ENCODE measurements at regions not wholly inside any gene's neighbourhood (a gene's known extent, or its start where the extent isn't known, plus 50 kb on each side); places are given as distances from the start of the nearest gene placed in this dataset.

GRCh38 chr6:104286641-104287040, 573.1 kb downstream of the HACE1 start:
- no peak for TF ChIP-seq POLR2A (IDR thresholded peaks at IDR 0.05; ENCODE audit: low read depth, low read length)
- FAIRE-seq (no peak), DNase-seq (ENCODE audit: insufficient read length, low spot score) (no peak)

DNA sequence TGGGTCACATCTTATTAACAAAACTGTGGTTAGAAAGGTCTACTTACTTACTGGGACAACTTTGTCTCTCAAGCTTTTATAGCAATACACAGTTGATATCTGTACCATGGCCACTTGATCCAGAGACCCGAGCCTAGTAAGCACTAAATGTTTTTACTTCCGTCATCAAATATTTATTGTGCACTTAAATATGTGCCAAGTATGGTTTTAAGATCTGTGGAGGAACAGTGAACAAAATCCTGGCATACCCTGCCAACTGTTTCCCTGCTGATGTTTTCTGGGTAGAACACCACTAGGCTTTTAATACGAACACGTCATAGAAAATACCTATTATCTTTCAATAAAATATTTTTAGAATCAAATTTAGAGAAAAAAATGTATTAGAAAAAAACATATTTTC, 574.8 kb downstream of the HACE1 start:
- no peak for DNase-seq (ENCODE audit: insufficient read length, low spot score)
- TF ChIP-seq POLR2A (IDR thresholded peaks at IDR 0.05; ENCODE audit: low read depth, low read length): no peak
- no peak for FAIRE-seq

- FAIRE-seq (no peak), DNase-seq (ENCODE audit: insufficient read length, low spot score) (no peak)
- no peak for TF ChIP-seq POLR2A (IDR thresholded peaks at IDR 0.05; ENCODE audit: low read depth, low read length)
These were observed 577.1 kb downstream of the HACE1 start for GRCh38 chr6:104282581-104282980.

GRCh38 chr6:104281370-104281769, 578.3 kb downstream of the HACE1 start:
- DNase-seq (ENCODE audit: insufficient read length, low spot score) (no peak), FAIRE-seq (no peak)
- no peak for TF ChIP-seq POLR2A (IDR thresholded peaks at IDR 0.05; ENCODE audit: low read depth, low read length)

GRCh38 chr6:104268389-104268788, 591.3 kb downstream of the HACE1 start:
- TF ChIP-seq POLR2A (IDR thresholded peaks at IDR 0.05; ENCODE audit: low read depth, low read length): no peak
- no peak for FAIRE-seq
- no peak for DNase-seq (ENCODE audit: insufficient read length, low spot score)

GRCh38 chr6:104266922-104267321, 592.8 kb downstream of the HACE1 start:
- TF ChIP-seq POLR2A (IDR thresholded peaks at IDR 0.05; ENCODE audit: low read depth, low read length): no peak
- no peak for FAIRE-seq

DNA sequence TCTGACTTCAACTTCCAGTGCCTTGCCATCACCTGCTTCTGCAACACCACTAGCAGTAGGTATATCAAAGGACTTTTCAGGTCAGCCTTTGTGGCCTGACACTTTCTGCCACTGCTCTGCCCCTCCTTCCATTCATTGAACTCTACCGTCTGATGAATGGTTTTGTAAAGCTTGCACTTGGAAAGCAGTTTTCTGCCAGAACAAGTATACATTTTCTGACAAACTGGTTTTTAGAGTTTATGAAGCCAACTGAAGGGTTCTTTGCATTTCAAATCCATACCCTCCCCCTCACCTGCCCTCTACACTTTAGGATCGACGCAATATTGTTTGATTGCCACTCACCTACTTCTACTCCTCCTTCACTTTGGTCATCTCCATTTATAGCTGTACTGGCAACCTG, 603.1 kb downstream of the HACE1 start:
- DNase-seq (ENCODE audit: insufficient read length, low spot score): no peak
- FAIRE-seq: no peak
- no peak for TF ChIP-seq POLR2A (IDR thresholded peaks at IDR 0.05; ENCODE audit: low read depth, low read length)

More at GRCh38 chr6:104266922-104267321, 592.8 kb downstream of the HACE1 start:
- DNase-seq (ENCODE audit: insufficient read length, low spot score): no peak

GRCh38 chr6:104253236-104253635, 606.5 kb downstream of the HACE1 start:
- DNase-seq (ENCODE audit: insufficient read length, low spot score) (no peak), FAIRE-seq (no peak)
- no peak for TF ChIP-seq POLR2A (IDR thresholded peaks at IDR 0.05; ENCODE audit: low read depth, low read length)

DNA sequence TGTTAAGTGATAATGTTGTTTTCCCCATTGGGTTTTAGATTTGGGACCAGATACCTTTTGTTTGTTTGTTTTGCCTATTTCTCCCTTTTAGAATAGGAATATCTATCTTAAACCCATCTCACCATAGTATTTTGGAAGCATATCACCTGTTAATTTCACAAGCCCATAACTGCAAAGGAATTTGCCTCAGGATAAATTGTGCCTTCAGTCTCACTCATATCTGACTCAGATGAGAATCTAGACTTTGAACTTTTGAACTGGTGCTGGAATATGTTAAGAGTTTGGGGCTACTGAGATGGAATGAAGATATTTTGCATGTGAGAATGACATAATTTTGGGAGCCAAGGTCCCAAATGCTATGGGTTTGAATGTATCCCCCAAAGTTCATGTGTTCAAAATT, 607.4 kb downstream of the HACE1 start:
- FAIRE-seq: no peak
- no peak for TF ChIP-seq POLR2A (IDR thresholded peaks at IDR 0.05; ENCODE audit: low read depth, low read length)
- no peak for DNase-seq (ENCODE audit: insufficient read length, low spot score)

DNA sequence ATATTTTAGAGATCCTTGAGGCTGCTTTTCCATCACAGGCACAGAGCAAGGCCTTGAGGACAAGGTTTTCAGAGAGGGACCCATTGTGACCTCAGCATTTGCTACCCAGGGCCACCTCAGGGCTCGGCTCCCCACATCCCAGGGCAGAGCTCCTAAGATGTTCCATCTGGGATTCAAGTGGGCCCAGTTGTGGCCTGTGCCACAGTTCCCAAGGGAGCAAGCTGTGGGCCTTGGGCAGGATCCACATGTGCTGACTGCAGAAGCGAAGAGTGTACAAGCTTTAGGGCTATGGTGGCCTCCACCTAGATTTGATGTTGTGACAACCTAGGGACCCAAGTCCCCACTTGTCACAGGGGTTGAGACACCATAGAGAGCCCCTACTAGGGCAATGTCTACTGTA, 608.1 kb downstream of the HACE1 start:
- DNase-seq (ENCODE audit: insufficient read length, low spot score): no peak
- no peak for TF ChIP-seq POLR2A (IDR thresholded peaks at IDR 0.05; ENCODE audit: low read depth, low read length)
- FAIRE-seq: no peak

GRCh38 chr6:104240865-104241264, 618.9 kb downstream of the HACE1 start:
- DNase-seq (ENCODE audit: insufficient read length, low spot score) (no peak), FAIRE-seq (no peak)
- no peak for TF ChIP-seq POLR2A (IDR thresholded peaks at IDR 0.05; ENCODE audit: low read depth, low read length)

DNA sequence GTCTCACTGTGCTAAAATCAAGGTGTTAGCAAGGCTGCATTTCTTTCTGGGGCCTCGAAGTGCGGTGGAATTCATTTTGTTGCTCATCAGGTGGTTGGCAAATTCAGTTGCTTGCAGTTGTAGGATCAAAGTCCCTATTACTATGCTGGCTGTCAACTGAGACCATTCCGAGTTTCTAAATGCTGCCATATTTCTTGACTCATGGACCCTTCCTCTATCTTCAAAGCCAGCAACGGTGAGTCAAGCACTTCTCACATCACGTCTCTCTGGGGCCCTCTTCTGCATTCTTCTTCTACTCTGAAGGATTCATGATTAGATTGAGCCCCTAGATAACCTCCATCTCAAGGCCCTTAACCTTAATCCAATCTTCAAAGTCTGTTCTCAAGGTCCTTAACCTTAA, 619.7 kb downstream of the HACE1 start:
- no peak for FAIRE-seq

GRCh38 chr6:104229057-104229456, 630.7 kb downstream of the HACE1 start:
- no peak for TF ChIP-seq POLR2A (IDR thresholded peaks at IDR 0.05; ENCODE audit: low read depth, low read length)
- no peak for DNase-seq (ENCODE audit: insufficient read length, low spot score)
- FAIRE-seq: no peak

More for the DNA sequence above, 619.7 kb downstream of the HACE1 start:
- TF ChIP-seq POLR2A (IDR thresholded peaks at IDR 0.05; ENCODE audit: low read depth, low read length): no peak
- DNase-seq (ENCODE audit: insufficient read length, low spot score): no peak

- no peak for FAIRE-seq
- no peak for TF ChIP-seq POLR2A (IDR thresholded peaks at IDR 0.05; ENCODE audit: low read depth, low read length)
- no peak for DNase-seq (ENCODE audit: insufficient read length, low spot score)
These were observed 632.2 kb downstream of the HACE1 start for GRCh38 chr6:104227508-104227907.

DNA sequence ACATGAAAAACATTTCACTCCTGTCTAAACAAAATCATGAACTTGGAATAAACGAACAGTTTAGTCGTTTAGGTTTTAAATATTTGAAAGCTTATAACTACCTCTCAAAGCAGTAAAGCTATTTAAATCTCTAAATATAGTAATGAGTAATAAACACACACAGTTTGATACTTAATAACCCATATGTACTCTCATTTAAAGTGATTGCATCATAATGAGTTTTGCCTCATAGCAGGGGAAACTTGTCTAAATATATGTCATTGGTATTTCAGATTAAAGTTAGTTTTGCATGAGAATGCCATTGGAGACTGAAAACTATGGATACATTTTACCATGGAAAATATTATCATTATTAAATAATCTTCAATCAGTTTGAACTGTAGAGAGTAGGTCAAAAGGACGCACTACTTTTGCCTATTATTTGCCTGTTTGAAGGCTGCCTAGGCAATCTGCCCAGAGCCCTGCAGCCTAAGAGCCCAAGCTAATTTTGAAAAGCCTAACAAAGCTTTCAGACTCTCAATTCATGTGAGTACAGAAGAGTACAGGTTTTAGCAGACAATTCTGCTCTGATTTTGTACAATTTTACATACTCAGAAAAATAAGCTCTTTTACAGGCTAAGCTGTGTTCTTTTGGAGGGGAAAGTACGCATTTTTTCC, 632.8 kb downstream of the HACE1 start:
- FAIRE-seq (no peak), DNase-seq (ENCODE audit: insufficient read length, low spot score) (no peak)
- TF ChIP-seq POLR2A (IDR thresholded peaks at IDR 0.05; ENCODE audit: low read depth, low read length): no peak

- DNase-seq (ENCODE audit: insufficient read length, low spot score) (no peak), FAIRE-seq (no peak)
- TF ChIP-seq POLR2A (IDR thresholded peaks at IDR 0.05; ENCODE audit: low read depth, low read length): no peak
These were observed 641.6 kb downstream of the HACE1 start for GRCh38 chr6:104218116-104218515.
